22Rv1 (cell line): ENCODE measurements at regions not wholly inside any gene's neighbourhood (a gene's known extent, or its start where the extent isn't known, plus 50 kb on each side); places are given as distances from the start of the nearest gene placed in this dataset.

ENCODE experiments used
- ZFX ChIP-seq: fragments of 450-650 bp; IDR thresholded peaks from 2 replicates; pipeline ENCODE4 v1.6.1; 2017; ENCODE audit warnings: antibody characterized with exemption, borderline replicate concordance
- TF ChIP-seq, protein P1 (sequence below): fragments of 450-650 bp; IDR thresholded peaks from 2 replicates; pipeline ENCODE4 v1.5.1; 2017; ENCODE audit warnings: mild to moderate bottlenecking

DNA sequence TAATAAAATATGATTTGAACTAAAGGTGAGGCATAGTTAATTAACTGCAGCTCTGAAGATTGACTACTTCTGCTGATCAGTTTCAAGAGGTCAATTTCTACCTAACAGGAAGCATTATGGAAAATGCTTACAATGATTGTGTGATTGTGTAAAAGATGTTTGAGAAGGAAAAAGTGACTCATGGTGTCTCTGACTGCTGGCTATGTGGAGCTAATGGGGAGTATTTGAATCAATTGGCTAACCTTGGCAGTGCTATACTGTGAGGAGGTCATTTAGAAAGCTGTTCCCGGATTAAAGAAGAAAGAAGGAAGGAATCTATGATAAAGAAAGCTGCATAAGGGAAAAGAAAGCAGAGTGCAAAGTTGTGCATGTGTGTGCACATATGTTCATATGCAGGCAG, 376.5 kb downstream of the ADGRL2 start:
- TF ChIP-seq, protein P1, sequence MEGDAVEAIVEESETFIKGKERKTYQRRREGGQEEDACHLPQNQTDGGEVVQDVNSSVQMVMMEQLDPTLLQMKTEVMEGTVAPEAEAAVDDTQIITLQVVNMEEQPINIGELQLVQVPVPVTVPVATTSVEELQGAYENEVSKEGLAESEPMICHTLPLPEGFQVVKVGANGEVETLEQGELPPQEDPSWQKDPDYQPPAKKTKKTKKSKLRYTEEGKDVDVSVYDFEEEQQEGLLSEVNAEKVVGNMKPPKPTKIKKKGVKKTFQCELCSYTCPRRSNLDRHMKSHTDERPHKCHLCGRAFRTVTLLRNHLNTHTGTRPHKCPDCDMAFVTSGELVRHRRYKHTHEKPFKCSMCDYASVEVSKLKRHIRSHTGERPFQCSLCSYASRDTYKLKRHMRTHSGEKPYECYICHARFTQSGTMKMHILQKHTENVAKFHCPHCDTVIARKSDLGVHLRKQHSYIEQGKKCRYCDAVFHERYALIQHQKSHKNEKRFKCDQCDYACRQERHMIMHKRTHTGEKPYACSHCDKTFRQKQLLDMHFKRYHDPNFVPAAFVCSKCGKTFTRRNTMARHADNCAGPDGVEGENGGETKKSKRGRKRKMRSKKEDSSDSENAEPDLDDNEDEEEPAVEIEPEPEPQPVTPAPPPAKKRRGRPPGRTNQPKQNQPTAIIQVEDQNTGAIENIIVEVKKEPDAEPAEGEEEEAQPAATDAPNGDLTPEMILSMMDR, result no peak
- TF ChIP-seq ZFX, result no peak
